ENCODE measurements at regions not wholly inside any gene's neighbourhood (a gene's known extent, or its start where the extent isn't known, plus 50 kb on each side); places are given as distances from the start of the nearest gene placed in this dataset.

- Histone ChIP-seq H3K27ac (replicated peaks) (no peak overlapping the region), H3K4me3 (replicated peaks; ENCODE audit: insufficient read depth, low read length) (no peak overlapping the region), H3K27me3 (ENCODE audit: insufficient read depth, poor library complexity, severe bottlenecking) (no peaks in the 10 kb centered on the region)
- no peak for TF ChIP-seq POLR2AphosphoS5 (IDR thresholded peaks at IDR 0.05; ENCODE audit: low read depth)
- no peak for TF ChIP-seq SPI1 (IDR thresholded peaks at IDR 0.05; ENCODE audit: borderline replicate concordance, low read depth)
- no peak for TF ChIP-seq REST (IDR thresholded peaks at IDR 0.05; ENCODE audit: insufficient replicate concordance, low read depth)
- no peak for TF ChIP-seq GABPA (IDR thresholded peaks at IDR 0.05; ENCODE audit: low read depth)
- no peak for TF ChIP-seq CTCF (IDR thresholded peaks at IDR 0.05; ENCODE audit: insufficient read depth, low read length)
- no peak for DNase-seq (ENCODE audit: low read depth in 1 of 2, low spot score in 1 of 2)
Observed at GRCh38 chr4:138063581-138063980, 178.6 kb downstream of the SLC7A11 start.

GRCh38 chr4:138062929-138063328, 179.2 kb downstream of the SLC7A11 start:
- no peak overlapping the region for H3K27ac ChIP-seq (replicated peaks)
- no peaks in the 10 kb centered on the region for H3K27me3 ChIP-seq (ENCODE audit: insufficient read depth, poor library complexity, severe bottlenecking)
- TF ChIP-seq POLR2AphosphoS5 (IDR thresholded peaks at IDR 0.05; ENCODE audit: low read depth) = no peak
- no peak for DNase-seq (ENCODE audit: low read depth in 1 of 2, low spot score in 1 of 2)
- H3K4me3 ChIP-seq (replicated peaks; ENCODE audit: insufficient read depth, low read length) = no peak overlapping the region

GRCh38 chr4:138056541-138056940, 185.6 kb downstream of the SLC7A11 start:
- H3K27ac ChIP-seq (replicated peaks) = no peak overlapping the region
- H3K27me3 ChIP-seq (ENCODE audit: insufficient read depth, poor library complexity, severe bottlenecking) = no peaks in the 10 kb centered on the region
- DNase-seq (ENCODE audit: low read depth in 1 of 2, low spot score in 1 of 2) = no peak
- TF ChIP-seq REST (IDR thresholded peaks at IDR 0.05; ENCODE audit: insufficient replicate concordance, low read depth) (no peak), GABPA (IDR thresholded peaks at IDR 0.05; ENCODE audit: low read depth) (no peak), POLR2AphosphoS5 (IDR thresholded peaks at IDR 0.05; ENCODE audit: low read depth) (no peak), CTCF (IDR thresholded peaks at IDR 0.05; ENCODE audit: insufficient read depth, low read length) (no peak), SPI1 (IDR thresholded peaks at IDR 0.05; ENCODE audit: borderline replicate concordance, low read depth) (no peak)
- H3K4me3 ChIP-seq (replicated peaks; ENCODE audit: insufficient read depth, low read length) = no peak overlapping the region

GRCh38 chr4:138055890-138056289, 186.3 kb downstream of the SLC7A11 start:
- Histone ChIP-seq H3K27me3 (ENCODE audit: insufficient read depth, poor library complexity, severe bottlenecking) (no peaks in the 10 kb centered on the region), H3K27ac (replicated peaks) (no peak overlapping the region), H3K4me3 (replicated peaks; ENCODE audit: insufficient read depth, low read length) (no peak overlapping the region)
- no peak for TF ChIP-seq REST (IDR thresholded peaks at IDR 0.05; ENCODE audit: insufficient replicate concordance, low read depth)
- no peak for TF ChIP-seq CTCF (IDR thresholded peaks at IDR 0.05; ENCODE audit: insufficient read depth, low read length)
- TF ChIP-seq GABPA (IDR thresholded peaks at IDR 0.05; ENCODE audit: low read depth) = no peak
- TF ChIP-seq SPI1 (IDR thresholded peaks at IDR 0.05; ENCODE audit: borderline replicate concordance, low read depth) = no peak
- no peak for TF ChIP-seq POLR2AphosphoS5 (IDR thresholded peaks at IDR 0.05; ENCODE audit: low read depth)
- DNase-seq (ENCODE audit: low read depth in 1 of 2, low spot score in 1 of 2) = no peak
